Liver (tissue), 3 donors: ENCODE measurements at regions not wholly inside any gene's neighbourhood (a gene's known extent, or its start where the extent isn't known, plus 50 kb on each side); places are given as distances from the start of the nearest gene placed in this dataset.

Experiments
- EGR1 ChIP-seq, 2 donors: IDR thresholded peaks; 2 replicates each; pipeline ENCODE4 v1.6.1; 2016 to 2018; ENCODE audit warnings: antibody characterized with exemption in 2 of 2, low read depth in 2 of 2
- GABPA ChIP-seq, 2 donors: IDR thresholded peaks in 1 of 2; conservative IDR thresholded peaks in 1 of 2; 2 replicates each; pipeline ENCODE4 v1.6.1; 2016; ENCODE audit warnings: antibody characterized with exemption in 2 of 2, mild to moderate bottlenecking in 1 of 2, moderate library complexity in 1 of 2
- HNF4G ChIP-seq: IDR thresholded peaks from 2 replicates; pipeline ENCODE4 v1.6.1; 2016; ENCODE audit warnings: antibody characterized with exemption
- JUND ChIP-seq, 2 donors: IDR thresholded peaks; 2 replicates each; pipeline ENCODE4 v1.6.1; 2016; ENCODE audit warnings: antibody characterized with exemption in 2 of 2
- RAD21 ChIP-seq, 2 donors: IDR thresholded peaks; 2 replicates each; pipeline ENCODE4 v1.6.1; 2016; ENCODE audit warnings: antibody characterized with exemption in 2 of 2, mild to moderate bottlenecking in 2 of 2
- RXRA ChIP-seq, 2 donors: IDR thresholded peaks; 2 replicates each; pipeline ENCODE4 v1.6.1; 2017 to 2018; ENCODE audit warnings: antibody characterized with exemption in 2 of 2, mild to moderate bottlenecking in 1 of 2
- SP1 ChIP-seq: IDR thresholded peaks from 2 replicates; pipeline ENCODE4 v1.6.1; 2018; ENCODE audit warnings: antibody characterized with exemption, mild to moderate bottlenecking
- TAF1 ChIP-seq: conservative IDR thresholded peaks from 2 replicates; pipeline ENCODE4 v1.6.1; 2016; ENCODE audit warnings: antibody characterized with exemption, mild to moderate bottlenecking
- YY1 ChIP-seq: IDR thresholded peaks from 2 replicates; pipeline ENCODE4 v1.6.1; 2016; ENCODE audit warnings: antibody characterized with exemption, mild to moderate bottlenecking
- ZBTB33 ChIP-seq: IDR thresholded peaks from 2 replicates; pipeline ENCODE4 v1.6.1; 2016; ENCODE audit warnings: antibody characterized with exemption
- TF ChIP-seq, protein P1 (sequence below): fragments of 150-350 bp; IDR thresholded peaks from 2 replicates; pipeline ENCODE4 v1.5.1; 2017; ENCODE audit warnings: improper control_type of control experiment, low read depth, low read length; ENCODE audit not compliant: missing input control
- TF ChIP-seq, protein P2 (sequence below): IDR thresholded peaks from 2 replicates; pipeline ENCODE4 v1.6.1; 2016; ENCODE audit warnings: antibody characterized with exemption, mild to moderate bottlenecking
- TF ChIP-seq, protein P3 (sequence below): IDR thresholded peaks from 2 replicates; pipeline ENCODE4 v1.6.1; 2016; ENCODE audit warnings: antibody characterized with exemption
- donor health status: healthy.
- donor health status: healthy.

- TF ChIP-seq, protein P1, sequence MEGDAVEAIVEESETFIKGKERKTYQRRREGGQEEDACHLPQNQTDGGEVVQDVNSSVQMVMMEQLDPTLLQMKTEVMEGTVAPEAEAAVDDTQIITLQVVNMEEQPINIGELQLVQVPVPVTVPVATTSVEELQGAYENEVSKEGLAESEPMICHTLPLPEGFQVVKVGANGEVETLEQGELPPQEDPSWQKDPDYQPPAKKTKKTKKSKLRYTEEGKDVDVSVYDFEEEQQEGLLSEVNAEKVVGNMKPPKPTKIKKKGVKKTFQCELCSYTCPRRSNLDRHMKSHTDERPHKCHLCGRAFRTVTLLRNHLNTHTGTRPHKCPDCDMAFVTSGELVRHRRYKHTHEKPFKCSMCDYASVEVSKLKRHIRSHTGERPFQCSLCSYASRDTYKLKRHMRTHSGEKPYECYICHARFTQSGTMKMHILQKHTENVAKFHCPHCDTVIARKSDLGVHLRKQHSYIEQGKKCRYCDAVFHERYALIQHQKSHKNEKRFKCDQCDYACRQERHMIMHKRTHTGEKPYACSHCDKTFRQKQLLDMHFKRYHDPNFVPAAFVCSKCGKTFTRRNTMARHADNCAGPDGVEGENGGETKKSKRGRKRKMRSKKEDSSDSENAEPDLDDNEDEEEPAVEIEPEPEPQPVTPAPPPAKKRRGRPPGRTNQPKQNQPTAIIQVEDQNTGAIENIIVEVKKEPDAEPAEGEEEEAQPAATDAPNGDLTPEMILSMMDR: no peak
- TF ChIP-seq EGR1 (IDR thresholded peaks at IDR 0.05; ENCODE audit: low read depth in 2 of 2) (no peak), RAD21 (IDR thresholded peaks at IDR 0.05) (no peak), SP1 (no peak), YY1 (no peak), RXRA (IDR thresholded peaks at IDR 0.05) (no peak), JUND (IDR thresholded peaks at IDR 0.05) (no peak), HNF4G (no peak), TAF1 (no peak), GABPA (IDR thresholded peaks at IDR 0.05 in 1 of 2, conservative IDR thresholded peaks at IDR 0.05 in 1 of 2) (no peak), ZBTB33 (no peak)
- TF ChIP-seq, protein P2, sequence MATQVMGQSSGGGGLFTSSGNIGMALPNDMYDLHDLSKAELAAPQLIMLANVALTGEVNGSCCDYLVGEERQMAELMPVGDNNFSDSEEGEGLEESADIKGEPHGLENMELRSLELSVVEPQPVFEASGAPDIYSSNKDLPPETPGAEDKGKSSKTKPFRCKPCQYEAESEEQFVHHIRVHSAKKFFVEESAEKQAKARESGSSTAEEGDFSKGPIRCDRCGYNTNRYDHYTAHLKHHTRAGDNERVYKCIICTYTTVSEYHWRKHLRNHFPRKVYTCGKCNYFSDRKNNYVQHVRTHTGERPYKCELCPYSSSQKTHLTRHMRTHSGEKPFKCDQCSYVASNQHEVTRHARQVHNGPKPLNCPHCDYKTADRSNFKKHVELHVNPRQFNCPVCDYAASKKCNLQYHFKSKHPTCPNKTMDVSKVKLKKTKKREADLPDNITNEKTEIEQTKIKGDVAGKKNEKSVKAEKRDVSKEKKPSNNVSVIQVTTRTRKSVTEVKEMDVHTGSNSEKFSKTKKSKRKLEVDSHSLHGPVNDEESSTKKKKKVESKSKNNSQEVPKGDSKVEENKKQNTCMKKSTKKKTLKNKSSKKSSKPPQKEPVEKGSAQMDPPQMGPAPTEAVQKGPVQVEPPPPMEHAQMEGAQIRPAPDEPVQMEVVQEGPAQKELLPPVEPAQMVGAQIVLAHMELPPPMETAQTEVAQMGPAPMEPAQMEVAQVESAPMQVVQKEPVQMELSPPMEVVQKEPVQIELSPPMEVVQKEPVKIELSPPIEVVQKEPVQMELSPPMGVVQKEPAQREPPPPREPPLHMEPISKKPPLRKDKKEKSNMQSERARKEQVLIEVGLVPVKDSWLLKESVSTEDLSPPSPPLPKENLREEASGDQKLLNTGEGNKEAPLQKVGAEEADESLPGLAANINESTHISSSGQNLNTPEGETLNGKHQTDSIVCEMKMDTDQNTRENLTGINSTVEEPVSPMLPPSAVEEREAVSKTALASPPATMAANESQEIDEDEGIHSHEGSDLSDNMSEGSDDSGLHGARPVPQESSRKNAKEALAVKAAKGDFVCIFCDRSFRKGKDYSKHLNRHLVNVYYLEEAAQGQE: no peak
- TF ChIP-seq, protein P3, sequence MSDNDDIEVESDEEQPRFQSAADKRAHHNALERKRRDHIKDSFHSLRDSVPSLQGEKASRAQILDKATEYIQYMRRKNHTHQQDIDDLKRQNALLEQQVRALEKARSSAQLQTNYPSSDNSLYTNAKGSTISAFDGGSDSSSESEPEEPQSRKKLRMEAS: no peak
These were observed 68.7 kb upstream of the CDH6 start for GRCh38 chr5:31124651-31125305.
